ENCODE measurements at regions not wholly inside any gene's neighbourhood (a gene's known extent, or its start where the extent isn't known, plus 50 kb on each side); places are given as distances from the start of the nearest gene placed in this dataset.
"Not testable (repeated sequence)": the region's sequence is repeated elsewhere in the genome, so short reads cannot be mapped to it uniquely, and the experiment has no call there.

DNA sequence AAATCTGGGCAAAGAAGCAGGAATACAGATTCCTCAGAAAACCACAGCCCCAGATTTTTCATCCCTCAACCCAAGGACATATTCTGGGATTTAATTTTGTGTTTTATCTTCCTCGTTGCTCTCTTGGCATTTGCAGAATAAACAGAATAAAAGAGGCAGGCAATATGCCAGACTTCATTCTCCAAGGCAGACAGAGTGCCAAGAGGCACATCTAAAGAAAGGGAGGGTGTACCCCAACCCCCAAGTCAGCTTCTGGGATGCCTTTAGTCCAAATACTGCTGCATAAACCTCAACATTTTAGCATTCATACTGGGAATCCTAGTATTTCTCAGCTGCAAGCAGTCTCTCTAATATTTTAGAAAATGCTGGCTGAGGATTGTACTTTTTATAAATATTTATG is 629.2 kb downstream of the KLHL13 start:
- no peak for DNase-seq (ENCODE audit: low spot score)

DNA sequence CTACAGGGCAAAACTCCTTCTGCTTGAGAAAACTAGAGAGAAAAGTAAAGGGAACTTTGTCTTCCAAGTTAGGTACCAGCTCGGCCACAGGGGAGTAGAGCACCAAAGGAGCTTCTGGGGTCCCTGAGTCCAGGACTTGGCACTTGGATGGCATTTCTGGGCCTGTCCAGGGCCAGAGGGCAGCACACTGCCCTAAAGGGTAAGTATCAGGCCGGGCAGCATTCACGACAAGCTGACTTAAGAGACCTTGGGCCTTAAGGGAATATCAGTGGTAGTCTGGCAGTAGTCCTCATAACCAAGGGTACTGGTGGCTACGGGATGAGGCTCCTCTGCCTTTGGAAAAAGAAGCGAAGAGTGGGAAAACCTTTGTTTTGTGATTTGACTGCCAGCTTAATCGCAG is 632.7 kb downstream of the KLHL13 start:
- DNase-seq (ENCODE audit: low spot score) = no peak

DNA sequence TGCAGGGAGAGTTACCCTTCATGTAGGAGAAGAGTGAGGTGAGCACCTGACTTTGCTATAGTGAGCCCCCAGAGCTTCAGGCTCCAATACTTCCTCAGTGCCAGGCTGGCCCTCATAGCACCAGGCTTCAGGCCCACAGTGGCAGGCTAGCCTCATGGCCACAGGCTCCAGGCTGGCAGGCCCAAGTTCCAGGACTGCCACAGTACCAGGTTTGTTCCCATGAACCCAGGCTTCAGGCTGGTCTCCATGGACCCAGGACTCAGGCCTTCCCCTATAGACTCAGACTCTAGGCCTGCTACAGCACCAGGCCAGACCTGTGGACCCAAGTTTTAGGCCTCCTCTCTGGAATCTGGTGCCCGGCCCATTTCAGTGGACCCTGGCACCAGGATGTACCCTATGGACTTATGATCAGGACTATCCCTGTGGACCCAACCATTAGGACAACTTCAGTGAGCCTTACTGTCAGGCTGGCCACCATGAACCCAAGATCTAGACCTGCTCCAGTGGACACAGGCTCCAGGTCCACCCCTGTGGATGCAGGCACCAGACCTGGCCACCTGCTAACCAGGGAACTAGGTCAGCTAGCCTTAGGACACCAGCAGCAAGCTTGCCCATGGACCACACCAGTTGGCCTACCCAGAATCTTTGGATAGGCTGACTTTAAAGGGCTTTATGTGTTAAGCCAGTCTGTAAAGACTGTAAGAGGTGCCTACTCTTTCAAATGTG is 658.2 kb downstream of the KLHL13 start:
- no peak for DNase-seq (ENCODE audit: low spot score)

DNA sequence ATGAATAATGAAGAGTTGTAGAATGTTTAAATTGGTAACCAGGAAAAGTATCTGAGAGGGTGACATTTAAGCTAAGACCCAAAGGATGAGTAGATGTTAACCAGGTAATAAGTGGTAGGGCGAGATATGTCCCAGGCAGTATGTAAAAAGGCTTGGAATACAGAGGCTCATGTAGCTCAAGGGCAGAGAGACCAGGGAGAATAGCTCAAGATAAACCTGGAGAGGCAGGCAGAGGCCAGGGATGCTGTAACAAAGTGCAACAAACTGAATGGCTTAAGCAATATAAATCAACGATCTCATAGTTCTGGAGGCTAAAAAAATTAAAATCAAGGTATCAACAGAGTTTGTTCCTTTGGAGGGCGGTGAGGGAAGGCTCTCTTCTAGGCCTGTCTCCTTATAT is 660.8 kb downstream of the KLHL13 start:
- no peak for DNase-seq (ENCODE audit: low spot score)

DNA sequence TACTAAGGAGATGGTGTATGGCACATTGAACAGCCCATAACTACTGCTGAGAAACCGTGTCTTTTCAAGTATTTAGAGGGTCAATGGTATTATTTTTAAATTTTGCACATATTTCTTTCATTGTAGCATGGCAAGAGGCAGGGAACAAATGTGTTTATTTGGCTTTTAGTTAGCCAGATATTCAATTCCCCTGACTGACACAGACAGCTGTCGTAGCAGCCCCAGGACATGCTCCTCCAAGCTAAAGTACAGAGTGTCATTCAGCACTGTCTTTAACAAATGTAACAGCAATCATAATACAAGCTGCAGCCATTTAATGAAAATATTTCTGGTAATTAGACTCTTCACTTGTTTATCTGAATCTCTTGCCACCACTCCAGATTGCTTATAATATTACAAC is 687.1 kb downstream of the KLHL13 start:
- no peak for DNase-seq (ENCODE audit: low spot score)

DNA sequence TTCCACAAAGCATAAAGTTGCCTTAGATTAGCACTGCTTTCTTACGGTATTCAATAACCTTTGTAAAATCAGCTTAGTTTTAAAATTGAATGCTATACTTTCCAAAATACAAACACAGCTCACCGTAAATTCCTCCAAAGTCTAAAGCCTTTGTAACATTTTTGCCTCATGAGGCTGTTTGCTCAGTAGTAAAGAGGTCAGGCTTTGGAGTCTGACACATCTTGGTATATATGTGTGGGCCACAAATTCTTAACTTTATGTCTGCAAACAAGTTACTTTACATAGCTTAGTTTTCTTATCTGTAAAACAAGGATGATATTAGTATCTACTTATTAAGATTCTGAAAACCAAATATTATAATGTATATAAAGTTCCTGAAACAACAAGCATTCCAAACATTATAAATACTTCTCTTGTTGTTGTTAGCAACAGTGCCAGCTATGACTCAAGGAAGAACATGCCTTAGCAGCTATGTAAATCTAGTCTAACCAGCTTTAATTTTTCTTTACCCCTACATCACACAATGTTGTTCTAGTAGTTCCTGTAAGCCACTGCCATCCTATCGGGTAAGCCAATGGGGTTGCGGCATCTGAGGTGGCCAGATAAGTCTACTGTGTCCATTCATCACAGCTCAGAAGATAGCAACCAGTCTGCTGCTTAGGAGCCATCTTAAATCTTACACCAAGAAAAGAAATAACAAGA is 709.0 kb downstream of the KLHL13 start:
- no peak for DNase-seq (ENCODE audit: low spot score)

DNA sequence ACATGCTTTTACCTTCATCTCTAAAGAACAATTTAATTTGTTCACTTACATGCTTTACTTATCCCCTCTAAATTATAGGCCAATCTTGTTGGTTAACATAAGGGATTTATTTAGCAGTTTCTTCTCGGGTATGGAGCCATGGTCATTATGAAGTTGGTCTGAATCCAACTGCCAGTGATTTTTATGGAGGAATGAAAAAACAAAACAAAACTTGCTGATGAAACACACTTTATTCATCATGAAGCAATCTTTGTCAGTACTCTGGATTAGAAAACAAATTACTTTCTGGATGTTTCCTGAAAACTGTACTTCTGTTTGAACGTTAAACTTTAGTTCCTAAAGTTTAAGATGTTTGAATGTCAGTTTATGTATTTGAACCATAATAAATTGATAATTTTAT is 715.8 kb downstream of the KLHL13 start:
- no peak for DNase-seq (ENCODE audit: low spot score)

DNA sequence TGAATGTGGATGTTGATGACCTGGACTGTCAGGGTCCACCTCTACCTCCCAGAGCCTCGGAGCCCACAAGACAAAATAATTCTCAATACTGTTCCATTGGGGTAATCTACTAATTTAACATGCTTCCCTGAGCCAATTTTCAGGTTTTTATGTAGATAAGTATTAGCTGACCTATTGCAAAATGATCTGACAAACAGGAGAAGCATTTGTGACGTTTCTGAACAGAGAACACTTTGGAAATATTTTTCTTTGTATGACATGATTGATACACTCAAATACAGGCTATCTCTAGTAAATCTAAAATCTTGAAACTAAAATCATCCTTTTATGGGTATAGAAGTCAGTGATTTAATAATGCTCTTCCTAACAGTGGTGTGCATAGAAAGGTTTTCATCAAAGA is 716.6 kb downstream of the KLHL13 start:
- DNase-seq (ENCODE audit: low spot score) = no peak

DNA sequence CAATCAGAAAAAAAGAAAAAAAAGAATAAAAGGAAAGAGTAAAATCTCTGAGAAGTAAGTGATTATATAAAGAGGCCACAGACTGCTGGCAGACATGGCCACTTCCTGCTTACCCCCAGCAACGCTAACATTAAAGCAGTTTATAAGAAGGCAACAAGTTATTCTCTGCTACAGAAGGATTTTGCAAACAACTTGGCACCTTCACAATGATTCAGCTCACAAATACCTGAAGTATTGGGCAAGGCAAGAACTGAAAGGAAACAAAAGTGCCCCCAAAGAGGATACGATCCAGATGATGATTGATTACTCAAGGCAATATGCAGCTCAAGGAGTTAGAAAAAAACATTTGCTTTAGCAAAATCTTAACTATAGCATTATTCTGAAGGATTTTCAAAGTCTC is 718.8 kb downstream of the KLHL13 start:
- DNase-seq (ENCODE audit: low spot score) = no peak

DNA sequence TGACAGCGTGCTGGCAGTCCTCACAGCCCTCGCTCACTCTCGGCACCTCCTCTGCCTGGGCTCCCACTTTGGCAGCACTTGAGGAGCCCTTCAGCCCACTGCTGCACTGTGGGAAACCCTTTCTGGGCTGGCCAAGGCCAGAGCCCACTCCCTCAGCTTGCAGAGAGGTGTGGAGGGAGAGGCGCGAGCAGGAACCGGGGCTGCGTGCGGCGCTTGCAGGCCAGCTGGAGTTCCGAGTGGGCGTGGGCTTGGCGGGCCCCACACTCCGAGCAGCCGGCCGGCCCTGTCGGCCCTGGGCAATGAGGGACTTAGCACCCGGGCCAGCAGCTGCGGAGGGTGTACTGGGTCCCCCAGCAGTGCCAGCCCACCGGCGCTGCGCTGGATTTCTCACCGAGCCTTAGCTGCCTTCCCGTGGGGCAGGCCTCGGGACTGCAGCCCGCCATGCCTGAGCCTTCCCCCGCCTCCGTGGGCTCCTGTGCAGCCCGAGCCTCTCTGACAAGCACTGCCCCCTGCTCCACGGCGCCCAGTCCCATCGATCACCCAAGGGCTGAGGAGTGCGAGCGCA is 722.0 kb downstream of the KLHL13 start:
- not testable (repeated sequence) for DNase-seq (ENCODE audit: low spot score)

DNA sequence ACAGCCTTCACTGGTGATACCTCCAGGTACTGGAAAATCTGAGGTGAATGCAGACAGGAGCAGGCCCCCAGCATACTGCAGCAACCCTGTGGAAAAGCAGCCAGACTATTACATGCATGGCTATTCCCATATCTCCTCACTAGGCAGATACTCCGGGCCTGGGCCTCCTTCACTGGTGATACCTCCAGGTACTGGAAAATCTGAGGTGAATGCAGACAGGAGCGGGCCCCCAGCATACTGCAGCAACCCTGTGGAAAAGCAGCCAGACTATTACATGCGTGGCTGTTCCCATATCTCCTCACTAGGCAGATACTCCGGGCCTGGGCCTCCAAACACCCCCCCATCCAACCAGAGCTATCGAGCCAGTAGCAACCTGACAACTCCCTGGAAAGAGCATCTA is 724.2 kb downstream of the KLHL13 start:
- DNase-seq (ENCODE audit: low spot score) = not testable (repeated sequence)

DNA sequence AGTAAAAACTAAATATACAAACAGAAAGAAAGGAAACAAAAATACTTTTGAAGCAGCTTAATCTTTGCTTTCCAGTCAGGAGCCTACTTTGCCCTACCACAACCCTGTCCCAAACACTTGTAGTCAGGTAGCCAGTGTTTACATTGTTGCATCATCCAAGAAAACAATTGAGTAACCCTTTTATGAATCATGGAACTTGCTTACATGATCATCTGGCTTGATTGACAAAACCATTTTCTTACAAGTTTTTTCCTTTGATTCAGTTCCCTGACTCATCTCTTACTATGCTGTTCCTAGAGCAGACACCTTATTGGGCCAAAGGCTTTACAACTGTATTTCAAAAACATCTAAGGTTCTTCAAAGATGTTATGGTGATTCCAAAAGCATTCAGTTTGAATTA is 740.1 kb downstream of the KLHL13 start:
- DNase-seq (ENCODE audit: low spot score) = no peak

DNA sequence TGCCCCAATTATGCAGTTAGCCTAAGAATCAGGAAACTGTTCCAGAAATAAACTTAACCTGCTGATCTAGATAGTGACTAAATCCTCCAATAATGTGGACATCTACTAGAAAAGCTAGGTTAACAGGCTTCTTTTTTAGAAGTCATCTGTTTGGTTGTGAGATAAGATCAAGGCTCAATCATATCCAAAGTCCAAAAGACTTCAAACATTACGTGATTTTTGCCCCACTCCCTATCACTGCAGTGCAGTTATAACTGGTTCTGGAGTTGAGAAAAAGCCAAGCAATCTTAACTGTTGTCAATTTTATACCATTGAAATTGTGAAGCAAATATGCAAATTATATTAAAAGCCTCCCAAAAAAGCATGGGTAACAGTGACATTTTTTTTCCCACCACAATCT is 781.4 kb downstream of the KLHL13 start:
- no peak for DNase-seq (ENCODE audit: low spot score)

DNA sequence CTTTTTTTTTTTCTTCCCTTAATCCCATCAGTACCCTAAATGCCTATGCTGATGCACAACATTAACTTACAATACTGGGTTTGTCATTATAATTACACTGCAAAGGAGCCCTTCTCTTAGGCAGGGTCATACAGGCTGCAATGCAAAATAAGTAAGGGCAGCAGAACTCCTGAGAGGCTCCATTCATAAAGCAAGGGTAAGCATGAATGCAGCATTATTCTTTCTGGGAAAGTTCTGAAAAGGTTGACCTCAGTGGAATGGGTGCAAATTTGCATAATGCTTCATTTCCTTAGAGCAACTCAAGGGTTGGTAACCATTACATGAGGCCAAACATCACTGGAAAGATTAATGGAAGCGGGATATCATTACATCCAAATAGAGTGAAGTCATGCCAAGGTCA is 789.2 kb downstream of the KLHL13 start:
- no peak for DNase-seq (ENCODE audit: low spot score)

DNA sequence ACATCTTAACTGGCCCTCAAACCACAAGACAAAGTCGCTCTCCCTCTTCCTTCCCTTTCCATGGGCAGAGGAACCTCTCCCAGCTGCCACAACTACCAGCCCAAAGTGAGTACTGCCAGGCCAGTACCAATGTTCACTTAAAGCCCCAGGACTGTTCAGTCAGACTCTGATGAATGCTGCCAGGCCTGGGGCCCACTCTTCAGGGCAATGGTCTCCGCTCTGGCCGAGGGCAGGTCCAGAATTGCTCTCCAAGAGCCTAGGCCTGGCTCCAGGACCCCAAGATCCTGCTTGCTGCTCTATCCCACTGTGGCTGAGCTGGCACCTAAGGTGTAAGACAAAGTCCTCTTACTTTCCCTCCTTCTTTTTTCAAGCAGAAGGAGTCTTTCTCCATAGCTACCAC is 790.9 kb downstream of the KLHL13 start:
- DNase-seq (ENCODE audit: low spot score) = no peak

DNA sequence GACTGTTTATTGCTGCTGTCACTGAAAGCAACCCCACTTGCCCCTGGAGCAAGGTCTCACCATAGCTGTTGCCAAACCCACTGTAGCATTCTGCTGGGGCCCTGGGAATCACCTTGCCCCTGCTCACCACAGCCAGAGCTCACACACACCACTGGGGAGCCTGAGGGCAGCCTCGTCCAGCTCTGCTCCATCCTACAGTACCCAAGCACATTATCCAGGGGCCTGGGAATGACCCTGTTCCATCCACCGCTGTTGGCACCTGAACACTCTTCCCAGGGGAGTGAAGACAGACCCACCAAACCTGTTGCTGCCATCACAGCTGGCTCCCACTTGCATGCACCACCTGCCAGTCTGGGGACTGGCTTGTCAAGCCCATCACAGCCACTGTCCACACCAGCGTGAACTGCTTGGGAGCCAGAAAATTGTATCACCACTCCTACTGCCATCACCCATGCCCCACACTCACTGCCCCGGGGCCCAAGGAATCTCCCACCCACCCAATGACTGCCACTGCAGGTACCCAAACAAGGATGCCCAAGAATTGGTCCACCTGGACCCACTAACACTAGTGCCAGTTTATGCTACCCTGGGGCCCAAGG is 811.3 kb downstream of the KLHL13 start:
- DNase-seq (ENCODE audit: low spot score) = no peak

DNA sequence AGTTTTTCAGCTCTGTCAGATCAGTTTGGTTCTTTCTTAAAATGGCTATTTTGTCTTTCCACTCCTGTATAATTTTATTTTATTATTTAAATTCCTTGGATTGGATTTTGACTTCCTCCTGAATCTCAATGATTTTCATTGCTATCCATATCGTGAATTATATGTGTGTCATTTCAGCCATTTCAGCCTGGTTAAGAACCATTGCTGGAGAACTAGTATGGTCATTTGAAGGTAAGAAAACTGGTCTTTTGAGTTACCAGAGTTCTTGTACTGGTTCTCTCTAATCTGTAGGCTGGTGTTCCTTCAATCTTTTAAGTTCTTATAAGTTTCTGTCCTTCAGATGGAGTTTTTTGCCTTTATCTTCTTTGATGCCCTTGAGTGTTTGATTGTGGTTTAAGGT is 815.5 kb downstream of the KLHL13 start:
- no peak for DNase-seq (ENCODE audit: low spot score)

DNA sequence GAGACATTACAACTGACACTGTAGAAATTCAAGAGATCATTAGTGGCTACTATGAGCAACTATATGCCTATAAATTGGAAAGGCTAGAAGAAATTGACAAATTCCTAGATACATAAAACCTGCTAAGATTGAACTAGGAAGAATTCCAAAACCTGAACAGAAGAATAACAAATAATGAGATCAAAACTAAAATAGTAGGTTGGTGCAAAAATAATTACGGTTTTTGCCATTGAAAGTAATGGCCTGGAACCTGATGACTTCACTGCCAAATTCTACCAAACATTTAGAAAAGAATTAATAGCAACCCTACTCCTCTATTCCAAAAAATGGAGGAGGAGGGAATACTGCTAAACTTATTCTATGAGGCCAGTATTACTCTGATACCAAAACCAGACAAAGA is 824.9 kb downstream of the KLHL13 start:
- DNase-seq (ENCODE audit: low spot score) = no peak

DNA sequence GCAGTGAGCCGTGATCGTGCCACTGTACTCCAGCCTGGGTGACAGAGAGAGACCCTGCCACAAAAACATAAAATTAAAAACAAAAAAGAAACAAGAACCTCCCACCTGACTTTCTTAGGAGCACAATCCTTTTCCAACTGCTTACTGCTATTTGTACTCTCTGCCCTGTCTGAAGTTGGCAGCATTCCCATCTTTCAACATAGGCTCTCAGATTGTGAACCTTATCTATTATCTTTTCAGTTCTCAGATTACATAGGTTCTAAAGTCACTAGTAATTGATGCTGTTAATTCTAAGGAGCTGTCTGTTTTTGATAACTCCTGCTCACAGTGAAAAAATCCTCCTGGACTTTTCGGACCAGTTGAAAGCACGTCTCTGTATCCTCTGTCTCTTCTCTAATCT is 812.2 kb upstream of the CT83 start:
- no peak for DNase-seq (ENCODE audit: low spot score)
